Cerebellar nuclear complex (tissue), 1 donor: ENCODE measurements at regions not wholly inside any gene's neighbourhood (a gene's known extent, or its start where the extent isn't known, plus 50 kb on each side); places are given as distances from the start of the nearest gene placed in this dataset.

Experiments used
- DNase-seq, 2 experiments: peaks; one replicate each; lab custom pipeline; 2025; lab: John Stamatoyannopoulos, UW

GRCh38 chr6:90977513-90977912 is 390.6 kb upstream of the MAP3K7 start:
- DNase-seq = no peak

- no peak for DNase-seq
Measured at GRCh38 chr6:90976341-90976740, 389.5 kb upstream of the MAP3K7 start.

DNA sequence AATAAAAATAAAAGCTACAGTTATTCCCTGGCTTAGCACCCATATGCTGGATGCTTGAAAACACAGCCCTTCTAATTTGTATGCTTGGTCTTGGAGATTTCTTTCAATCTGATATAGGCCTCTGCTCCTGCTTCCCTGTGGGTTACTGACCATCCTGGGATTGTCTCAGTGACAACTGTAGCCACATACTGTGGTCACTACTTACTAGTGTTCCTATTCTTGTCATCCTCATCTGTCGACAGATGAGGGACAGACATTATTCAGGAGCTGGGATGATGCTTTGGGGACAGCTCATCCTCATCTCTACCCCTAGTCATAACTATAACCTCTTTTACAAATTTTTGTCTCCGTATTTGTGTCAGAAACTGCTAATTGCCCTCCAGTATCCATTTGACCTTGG is 388.9 kb upstream of the MAP3K7 start:
- no peak for DNase-seq

DNA sequence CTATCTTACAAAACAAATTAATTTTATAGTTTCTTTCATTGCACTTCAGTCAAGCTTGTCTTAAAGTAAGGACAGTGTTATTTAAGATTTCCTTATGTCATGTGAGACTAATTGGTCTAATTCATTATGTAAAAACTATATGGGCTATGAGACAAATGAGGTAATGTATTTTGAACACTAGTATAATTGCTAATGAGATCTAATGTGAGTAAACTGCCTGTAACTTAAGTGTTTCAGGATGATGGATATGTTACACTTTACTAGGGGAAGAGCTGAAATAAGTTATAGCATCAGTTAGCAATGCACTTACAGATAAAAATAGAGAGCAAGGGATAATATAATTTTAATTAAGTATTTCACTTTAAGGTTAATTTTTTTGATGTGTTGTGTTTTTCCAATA is 386.3 kb upstream of the MAP3K7 start:
- no peak for DNase-seq

DNA sequence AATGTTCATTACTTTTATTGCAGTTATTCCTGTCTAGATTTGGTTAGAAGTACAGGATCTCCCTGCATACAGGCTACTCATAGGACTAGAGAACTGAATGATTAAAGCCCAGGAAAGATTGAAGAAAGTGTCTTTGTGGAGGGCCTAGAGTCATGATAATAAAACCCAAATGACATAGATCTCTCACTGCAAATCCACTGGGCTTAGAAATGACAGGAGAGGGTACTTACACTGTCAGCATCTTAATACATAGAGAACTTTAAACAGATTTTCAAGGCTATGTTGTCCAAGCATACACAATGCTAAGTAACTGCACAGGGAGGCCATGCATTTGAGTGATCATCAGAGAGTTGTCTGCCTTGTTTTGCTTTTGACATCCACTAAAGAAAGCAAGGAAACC is 383.8 kb upstream of the MAP3K7 start:
- no peak for DNase-seq

DNA sequence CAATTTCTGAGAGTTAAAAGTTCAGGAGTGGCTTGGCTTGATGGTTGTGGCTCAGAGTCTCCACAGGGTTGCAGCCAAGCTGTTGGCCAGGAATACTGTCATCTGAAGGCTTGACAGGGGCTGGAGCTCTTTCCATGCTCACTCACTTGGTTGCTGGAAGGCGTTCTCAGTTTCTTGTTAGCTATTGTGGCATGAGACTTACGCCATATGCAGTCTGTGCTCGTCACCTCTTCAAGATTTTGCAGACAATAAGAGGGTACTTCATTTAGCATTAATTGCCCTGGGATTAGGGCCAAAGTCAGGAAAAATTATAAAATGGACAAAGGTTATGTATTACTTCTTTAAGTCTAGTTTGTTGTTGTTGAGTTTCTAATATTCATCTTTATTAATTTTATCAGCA is 380.6 kb upstream of the MAP3K7 start:
- DNase-seq = no peak

- DNase-seq = no peak
Measured at GRCh38 chr6:90960324-90960723, 373.5 kb upstream of the MAP3K7 start.

- DNase-seq = no peak
Measured at GRCh38 chr6:90955246-90955645, 368.4 kb upstream of the MAP3K7 start.

- no peak for DNase-seq
Measured at GRCh38 chr6:90953405-90954161, 366.7 kb upstream of the MAP3K7 start.

GRCh38 chr6:90952176-90952575 is 365.3 kb upstream of the MAP3K7 start:
- DNase-seq = no peak

- no peak for DNase-seq
Measured at GRCh38 chr6:90948540-90948939, 361.7 kb upstream of the MAP3K7 start.

DNA sequence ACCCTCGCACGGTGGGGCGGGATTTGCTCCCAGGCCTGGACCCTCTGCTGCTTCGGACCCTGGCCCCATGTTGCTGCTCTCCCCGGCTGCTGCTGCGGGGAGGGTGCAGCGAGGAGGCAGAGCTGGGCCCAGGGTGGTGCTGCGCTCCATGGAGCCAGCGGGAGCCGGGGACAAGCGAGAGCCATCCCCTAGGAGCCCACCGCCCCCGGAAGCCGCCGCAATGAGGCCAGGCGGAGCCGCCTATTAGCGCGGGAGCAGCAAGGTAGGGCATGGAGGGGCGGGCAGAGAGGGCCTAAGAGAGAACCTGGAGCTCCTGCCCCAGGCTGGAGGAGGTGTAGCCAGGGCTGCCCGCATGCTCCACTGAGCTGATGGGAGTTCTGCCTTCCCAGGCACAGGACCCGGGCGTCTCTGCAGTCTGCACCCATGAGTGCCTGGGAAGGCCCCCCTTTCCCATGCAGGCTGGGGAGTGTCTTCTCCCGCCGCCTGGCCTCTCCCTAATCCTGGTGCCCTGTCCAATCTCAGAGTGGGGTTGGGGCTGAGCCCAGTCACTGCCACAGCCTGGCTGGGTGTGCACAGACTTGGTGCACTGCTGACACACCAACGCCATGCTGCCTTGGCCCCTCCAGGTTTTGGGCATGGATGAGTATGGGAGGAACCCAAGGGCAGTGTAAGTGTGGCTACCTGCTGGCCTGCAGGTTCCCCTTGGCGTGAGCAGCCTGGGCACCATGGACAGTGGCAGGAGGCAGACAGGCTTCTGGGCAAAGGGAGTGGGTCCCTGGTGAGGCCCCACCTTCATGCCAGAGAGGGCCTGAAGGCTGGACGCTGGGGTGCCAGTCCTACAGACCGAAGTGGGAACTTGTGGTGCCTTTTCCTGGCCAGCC is 360.6 kb upstream of the MAP3K7 start:
- DNase-seq = no peak

DNA sequence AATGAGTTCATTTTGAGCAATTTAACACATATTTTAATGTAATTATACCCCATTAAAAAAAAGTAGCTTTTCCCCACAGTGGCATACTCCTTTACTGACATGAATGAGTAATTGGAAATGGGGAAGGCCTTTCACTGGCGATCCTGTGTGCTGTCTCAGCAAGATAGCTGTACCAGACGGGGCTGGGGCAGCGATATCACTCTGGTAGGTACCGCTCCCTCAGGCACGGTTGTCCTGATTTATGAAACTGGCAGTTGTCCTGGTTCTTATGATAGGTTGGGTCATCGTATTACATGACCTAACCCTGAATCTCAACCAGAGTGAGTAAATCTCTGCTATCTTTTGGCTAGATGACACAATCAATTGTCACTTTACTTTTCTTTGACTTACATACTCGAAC is 355.0 kb upstream of the MAP3K7 start:
- no peak for DNase-seq

DNA sequence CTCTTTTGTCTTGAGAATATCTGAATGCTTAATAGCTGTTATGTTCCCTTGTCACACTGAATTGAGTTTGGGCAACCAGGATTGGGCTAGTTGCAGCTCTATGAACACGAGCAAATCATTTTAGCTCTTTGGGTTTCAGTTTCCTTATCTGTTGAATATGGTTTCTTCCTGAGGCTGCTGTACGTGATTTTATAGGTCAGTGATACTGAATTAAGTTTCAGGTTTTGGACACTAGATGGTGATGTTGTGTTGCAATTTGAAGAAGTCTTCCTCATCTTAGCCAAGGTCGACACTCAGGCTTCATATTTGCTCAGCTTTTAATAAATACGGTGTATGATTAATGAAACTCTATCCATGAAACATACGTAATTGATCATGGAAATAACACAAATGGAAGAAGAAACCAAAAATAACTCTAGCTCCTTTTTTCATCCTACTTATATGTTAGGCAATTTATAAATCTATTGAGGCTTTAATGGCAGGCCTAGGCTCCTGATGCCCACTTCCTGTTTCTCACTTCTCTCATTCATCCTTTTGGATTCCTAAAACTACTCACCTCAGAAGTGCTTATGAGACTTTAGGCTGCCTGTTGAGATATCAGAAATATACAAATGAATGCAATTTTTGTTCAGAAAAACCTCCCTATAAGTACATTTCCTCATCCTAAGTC is 354.1 kb upstream of the MAP3K7 start:
- no peak for DNase-seq

DNA sequence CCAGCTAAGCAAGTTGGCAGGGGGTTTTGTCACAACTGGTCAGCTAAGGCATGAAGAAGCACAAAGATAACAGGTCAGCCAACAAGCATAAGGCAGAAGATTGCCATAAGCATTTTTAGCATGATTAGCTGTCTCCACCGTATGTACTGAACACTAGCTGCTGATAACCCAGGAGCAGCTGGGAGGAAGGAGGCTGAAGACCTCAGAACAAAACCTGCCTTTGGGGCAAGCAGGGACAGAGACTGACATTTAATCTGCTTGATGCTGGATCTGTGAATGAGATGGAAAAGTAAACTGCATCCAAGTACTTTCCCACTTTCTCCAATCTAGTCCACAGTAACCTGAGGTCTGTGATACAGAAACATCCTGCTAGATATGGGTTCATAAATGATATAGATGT is 353.0 kb upstream of the MAP3K7 start:
- DNase-seq = no peak

GRCh38 chr6:90938122-90938521 is 351.2 kb upstream of the MAP3K7 start:
- DNase-seq = no peak

DNA sequence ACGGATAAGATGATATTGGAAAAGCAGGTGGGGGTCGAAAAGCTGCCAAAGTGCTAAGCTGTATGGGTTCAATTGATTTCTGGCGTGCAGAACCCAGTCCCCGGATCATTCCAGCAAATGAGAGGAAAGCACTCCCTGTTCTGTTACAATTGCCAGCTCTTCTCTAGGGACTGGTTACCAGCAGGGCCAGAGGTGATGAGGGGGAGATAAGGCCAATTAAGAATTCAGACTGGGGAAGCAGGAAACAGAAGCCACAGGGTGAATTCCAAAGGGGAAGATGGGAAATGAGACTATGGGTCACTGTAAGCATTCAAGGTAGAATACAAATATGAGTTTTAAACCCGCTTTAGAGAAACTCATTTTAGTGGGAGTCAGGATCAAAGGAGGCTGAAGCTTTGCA is 349.4 kb upstream of the MAP3K7 start:
- DNase-seq = no peak

DNA sequence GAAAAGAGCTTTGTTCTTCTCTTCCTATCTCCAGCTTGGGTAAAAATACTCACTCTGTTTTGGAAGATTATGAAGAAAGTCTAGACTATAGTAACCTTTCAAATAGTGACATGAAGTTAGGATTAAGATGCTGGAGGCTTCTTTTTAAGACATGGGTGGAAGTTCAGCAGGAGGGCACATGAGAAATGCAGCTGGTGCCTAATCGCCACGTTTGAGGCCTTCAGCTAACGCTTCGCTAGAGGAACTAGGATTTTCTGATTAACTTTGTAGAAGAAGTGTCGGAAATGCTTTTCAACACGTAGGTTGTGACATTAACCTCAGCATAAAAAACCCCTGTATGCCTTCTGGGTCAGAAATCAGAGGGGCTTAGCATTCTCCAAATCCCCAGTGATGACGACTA is 348.1 kb upstream of the MAP3K7 start:
- no peak for DNase-seq

GRCh38 chr6:90934081-90934480 is 347.2 kb upstream of the MAP3K7 start:
- DNase-seq = no peak

GRCh38 chr6:90932351-90932750 is 345.5 kb upstream of the MAP3K7 start:
- no peak for DNase-seq

GRCh38 chr6:90928051-90928450 is 341.2 kb upstream of the MAP3K7 start:
- DNase-seq = no peak

DNA sequence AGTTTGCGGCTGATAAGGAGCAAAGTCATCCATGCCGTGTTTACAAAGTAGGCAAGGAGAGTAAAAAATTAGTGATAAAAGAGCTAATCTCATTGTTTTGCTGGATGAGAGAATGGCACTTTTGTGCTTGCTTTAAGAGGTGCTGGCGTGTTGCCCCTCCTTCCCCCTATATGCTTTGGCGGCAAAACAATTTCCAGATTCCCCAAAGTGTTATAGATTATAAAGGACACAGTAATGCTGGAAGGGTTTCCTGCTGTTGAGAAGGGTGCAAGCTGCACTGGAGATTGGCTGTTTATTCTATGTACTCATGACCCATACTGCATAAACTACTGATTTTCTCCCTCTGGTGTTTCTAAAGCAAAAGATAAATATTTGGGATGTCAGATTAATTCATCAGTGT is 338.9 kb upstream of the MAP3K7 start:
- DNase-seq = no peak

DNA sequence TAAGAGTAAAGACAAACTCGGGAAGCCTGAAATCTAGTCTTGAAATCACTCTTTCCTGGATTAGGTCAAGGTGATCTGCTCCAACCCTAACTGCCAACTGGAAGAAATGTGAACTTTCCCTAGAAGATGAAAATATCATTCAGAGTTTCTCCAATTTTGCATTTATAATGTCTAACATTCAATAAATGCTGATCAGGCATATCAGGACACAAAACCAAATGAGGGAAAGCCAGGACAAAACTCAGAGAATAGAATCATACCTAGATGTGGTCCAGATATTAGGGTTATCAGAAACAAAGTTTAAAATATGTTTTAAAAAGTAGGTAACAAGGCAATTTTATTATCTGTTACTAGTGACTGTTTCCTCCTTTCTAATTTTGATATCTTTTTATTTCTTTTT is 335.5 kb upstream of the MAP3K7 start:
- no peak for DNase-seq
